ENCODE measurements at regions not wholly inside any gene's neighbourhood (a gene's known extent, or its start where the extent isn't known, plus 50 kb on each side); places are given as distances from the start of the nearest gene placed in this dataset.
"Not testable (repeated sequence)": the region's sequence is repeated elsewhere in the genome, so short reads cannot be mapped to it uniquely, and the experiment has no call there.

GRCh38 chr1:148211191-148211590 is 59.1 kb upstream of the NBPF11 start:
- H3K4me1 ChIP-seq; H3K27ac ChIP-seq; H3K36me3 ChIP-seq (ENCODE audit: low read depth, missing control alignments); H3K27me3 ChIP-seq; H3K9me3 ChIP-seq; intact Hi-C loops (cut with DNase I; ENCODE audit: low total_unique reads); DNase-seq; H3K4me3 ChIP-seq: not testable (repeated sequence)
- no CpG with 5 or more reads among the region's 2 CpGs for WGBS, 2 donors

GRCh38 chr1:148210624-148211023 is 58.5 kb upstream of the NBPF11 start:
- WGBS, 2 donors = no CpG with 5 or more reads among the region's 6 CpGs
- H3K9me3 ChIP-seq; H3K27me3 ChIP-seq; DNase-seq; H3K4me3 ChIP-seq; H3K4me1 ChIP-seq; intact Hi-C loops (cut with DNase I; ENCODE audit: low total_unique reads); H3K36me3 ChIP-seq (ENCODE audit: low read depth, missing control alignments); H3K27ac ChIP-seq: not testable (repeated sequence)

GRCh38 chr1:148210166-148210565 is 58.1 kb upstream of the NBPF11 start:
- intact Hi-C loops (cut with DNase I; ENCODE audit: low total_unique reads); H3K4me3 ChIP-seq; H3K27ac ChIP-seq; H3K27me3 ChIP-seq; H3K4me1 ChIP-seq; H3K36me3 ChIP-seq (ENCODE audit: low read depth, missing control alignments); H3K9me3 ChIP-seq; DNase-seq: not testable (repeated sequence)
- WGBS, 2 donors = no CpG with 5 or more reads among the region's 4 CpGs

- no CpG with 5 or more reads among the region's 6 CpGs for WGBS, 2 donors
- intact Hi-C loops (cut with DNase I; ENCODE audit: low total_unique reads); H3K36me3 ChIP-seq (ENCODE audit: low read depth, missing control alignments); H3K9me3 ChIP-seq; H3K27ac ChIP-seq; DNase-seq; H3K4me3 ChIP-seq; H3K27me3 ChIP-seq; H3K4me1 ChIP-seq: not testable (repeated sequence)
Measured at GRCh38 chr1:148202013-148202412, 49.9 kb upstream of the NBPF11 start.

Small RNAs in the stretch of these regions (microRNA-seq; reads per million reads assigned to microRNA genes)
- 0 to 0.70 reads per million in 2 donors for gene MIR5087 (ENCODE audit: borderline number of aligned reads in 2 of 2, borderline replicate concordance in 1 of 2)
- 0 reads per million in 2 donors for gene MIR6077 (ENCODE audit: borderline number of aligned reads in 2 of 2, borderline replicate concordance in 1 of 2)

Small RNAs in the stretch of these regions (small RNA-seq; reads per million reads assigned to genes)
- gene AC239809.1 (0 reads per million in 2 donors), gene MIR6077 (0 to 0.09 reads per million in 2 donors), gene RF00019 (0 reads per million in 2 donors), gene RNU1-120P (0.09 to 0.55 reads per million in 2 donors), gene RNU1-122P (0 to 0.09 reads per million in 2 donors), gene RNU1-13P (0 to 0.82 reads per million in 2 donors), gene RNVU1-1 (0.09 to 0.47 reads per million in 2 donors), gene RNVU1-2 (0 reads per million in 2 donors), gene RNVU1-3 (0 reads per million in 2 donors)

Measured in testis (tissue), 2 donors.